Nephron (organoid): ENCODE measurements at regions not wholly inside any gene's neighbourhood (a gene's known extent, or its start where the extent isn't known, plus 50 kb on each side); places are given as distances from the start of the nearest gene placed in this dataset.

ENCODE experiments used
- H3K27ac Mint-ChIP-seq, 3 experiments: 2 replicates each; pipeline ENCODE4 v1.8.0; 2020; ENCODE audit warnings: mixed read lengths in 3 of 3, mild to moderate bottlenecking in 2 of 3, moderate library complexity in 1 of 3
- H3K27me3 Mint-ChIP-seq: 2 replicates; pipeline ENCODE4 v1.8.0; 2021; ENCODE audit warnings: low read depth, mild to moderate bottlenecking, moderate library complexity, mixed read lengths
- H3K36me3 Mint-ChIP-seq: 2 replicates; pipeline ENCODE4 v1.8.0; 2020; ENCODE audit warnings: low read depth, mixed read lengths
- H3K4me1 Mint-ChIP-seq: 2 replicates; pipeline ENCODE4 v1.8.0; 2020; ENCODE audit warnings: mixed read lengths
- H3K4me3 Mint-ChIP-seq, 3 experiments: 2 replicates each; pipeline ENCODE4 v1.8.0; 2020; ENCODE audit warnings: mild to moderate bottlenecking in 3 of 3, mixed read lengths in 3 of 3, moderate library complexity in 2 of 3
- H3K9me3 Mint-ChIP-seq: 2 replicates; pipeline ENCODE4 v1.8.0; 2020; ENCODE audit warnings: mixed read lengths
- CTCF ChIP-seq, 3 experiments: fragments of 200-600 bp; sonication (generic); IDR thresholded peaks; one replicate each; pipeline ENCODE4 v1.5.0; 2021; ENCODE audit warnings: antibody characterized with exemption in 3 of 3; ENCODE audit not compliant: unreplicated experiment in 3 of 3

GRCh38 chr5:56616454-56617160 is 198.7 kb upstream of the MAP3K1 start:
- no peak for TF ChIP-seq CTCF (IDR thresholded peaks at IDR 0.05; ENCODE audit: unreplicated experiment in 3 of 3)
- Mint-ChIP-seq H3K4me1 (peaks cover 29% of the 10 kb centered on the region), H3K36me3 (peaks cover 9% of the 10 kb centered on the region), H3K27ac (peak overlapping the region; percentile 70 to 88 (median 87)), H3K27me3 (no peaks in the 10 kb centered on the region), H3K4me3 (no peak overlapping the region), H3K9me3 (peaks cover 25% of the 10 kb centered on the region)

- Mint-ChIP-seq H3K4me1 (peaks cover 29% of the 10 kb centered on the region), H3K27me3 (no peaks in the 10 kb centered on the region), H3K36me3 (peaks cover 11% of the 10 kb centered on the region), H3K4me3 (no peak overlapping the region), H3K27ac (peak overlapping the region; percentile 70 to 88 (median 87)), H3K9me3 (peaks cover 24% of the 10 kb centered on the region)
- TF ChIP-seq CTCF (IDR thresholded peaks at IDR 0.05; ENCODE audit: unreplicated experiment in 3 of 3), result no peak
These were observed 199.8 kb upstream of the MAP3K1 start for GRCh38 chr5:56615361-56616153.

GRCh38 chr5:56612759-56613158 is 202.6 kb upstream of the MAP3K1 start:
- no peak for TF ChIP-seq CTCF (IDR thresholded peaks at IDR 0.05; ENCODE audit: unreplicated experiment in 3 of 3)
- no peaks in the 10 kb centered on the region for H3K27me3 Mint-ChIP-seq
- no peak overlapping the region for H3K27ac Mint-ChIP-seq
- peaks cover 32% of the 10 kb centered on the region for H3K4me1 Mint-ChIP-seq
- no peak overlapping the region for H3K4me3 Mint-ChIP-seq
- peaks cover 21% of the 10 kb centered on the region for H3K9me3 Mint-ChIP-seq
- peaks cover 12% of the 10 kb centered on the region for H3K36me3 Mint-ChIP-seq

- no peak for TF ChIP-seq CTCF (IDR thresholded peaks at IDR 0.05; ENCODE audit: unreplicated experiment in 3 of 3)
- Mint-ChIP-seq H3K9me3 (peaks cover 21% of the 10 kb centered on the region), H3K4me1 (peaks cover 36% of the 10 kb centered on the region), H3K4me3 (no peak overlapping the region), H3K27ac (no peak overlapping the region), H3K36me3 (peaks cover 12% of the 10 kb centered on the region), H3K27me3 (no peaks in the 10 kb centered on the region)
These were observed 203.0 kb upstream of the MAP3K1 start for GRCh38 chr5:56612353-56612752.

GRCh38 chr5:56610093-56610698 is 205.2 kb upstream of the MAP3K1 start:
- H3K27me3 Mint-ChIP-seq, result peaks cover 2% of the 10 kb centered on the region

More at GRCh38 chr5:56610093-56610698, 205.2 kb upstream of the MAP3K1 start:
- Mint-ChIP-seq H3K4me3 (no peak overlapping the region), H3K9me3 (peaks cover 21% of the 10 kb centered on the region), H3K36me3 (peaks cover 12% of the 10 kb centered on the region), H3K4me1 (peaks cover 25% of the 10 kb centered on the region), H3K27ac (no peak overlapping the region)
- TF ChIP-seq CTCF (IDR thresholded peaks at IDR 0.05; ENCODE audit: unreplicated experiment in 3 of 3), result no peak
